HL-60 (cell line): ENCODE measurements at regions not wholly inside any gene's neighbourhood (a gene's known extent, or its start where the extent isn't known, plus 50 kb on each side); places are given as distances from the start of the nearest gene placed in this dataset.

ENCODE experiments used
- DNase-seq, 2 experiments: peaks; one replicate each; pipeline ENCODE4 v3.0.0-alpha.2; 2010 to 2020; ENCODE audit warnings: low read depth in 1 of 2, low spot score in 1 of 2
- H3K27ac ChIP-seq: fragments of 250-450 bp; sonication (Bioruptor Pico); replicated peaks from 2 replicates; pipeline ENCODE4 v1.5.1; 2020; ENCODE audit warnings: mild to moderate bottlenecking, moderate library complexity
- H3K27me3 ChIP-seq: fragments of 250-450 bp; sonication (Bioruptor Pico); 2 replicates; pipeline ENCODE4 v1.5.1; 2021; ENCODE audit warnings: mild to moderate bottlenecking, moderate library complexity; ENCODE audit not compliant: insufficient read depth, poor library complexity, severe bottlenecking
- H3K4me3 ChIP-seq: replicated peaks from 2 replicates; pipeline ENCODE4 v1.5.1; 2011; ENCODE audit warnings: mild to moderate bottlenecking, control low read depth, low read length; ENCODE audit not compliant: insufficient read depth
- CTCF ChIP-seq: IDR thresholded peaks from one replicate; pipeline ENCODE4 v1.5.1; 2011; ENCODE audit warnings: low read length, control low read depth, inconsistent platforms; ENCODE audit not compliant: insufficient read depth
- GABPA ChIP-seq: IDR thresholded peaks from 2 replicates; pipeline ENCODE4 v1.6.1; 2012; ENCODE audit warnings: low read depth
- POLR2AphosphoS5 ChIP-seq: IDR thresholded peaks from 2 replicates; pipeline ENCODE4 v1.6.1; 2012; ENCODE audit warnings: low read depth
- REST ChIP-seq: IDR thresholded peaks from 2 replicates; pipeline ENCODE4 v1.6.1; 2012; ENCODE audit warnings: low read depth; ENCODE audit not compliant: insufficient replicate concordance
- SPI1 ChIP-seq: IDR thresholded peaks from 2 replicates; pipeline ENCODE4 v1.6.1; 2012; ENCODE audit warnings: low read depth, mild to moderate bottlenecking, borderline replicate concordance

GRCh38 chr2:155281907-155282306, 583.4 kb downstream of the KCNJ3 start:
- H3K27me3 ChIP-seq = no peaks in the 10 kb centered on the region
- no peak for DNase-seq
- no peak overlapping the region for H3K27ac ChIP-seq
- H3K4me3 ChIP-seq = no peak overlapping the region
- TF ChIP-seq SPI1 (no peak), REST (no peak)

- no peak overlapping the region for H3K27ac ChIP-seq
- H3K4me3 ChIP-seq = no peak overlapping the region
- no peak for DNase-seq
- TF ChIP-seq POLR2AphosphoS5 = no peak
- TF ChIP-seq REST = no peak
- no peak for TF ChIP-seq SPI1
- TF ChIP-seq CTCF = no peak
- no peak for TF ChIP-seq GABPA
- H3K27me3 ChIP-seq = no peaks in the 10 kb centered on the region
These were observed 574.8 kb downstream of the KCNJ3 start for GRCh38 chr2:155273323-155273722.

- Histone ChIP-seq H3K27me3 (no peaks in the 10 kb centered on the region), H3K27ac (no peak overlapping the region), H3K4me3 (no peak overlapping the region)
- TF ChIP-seq SPI1 = no peak
- TF ChIP-seq REST = no peak
- no peak for TF ChIP-seq CTCF
- TF ChIP-seq POLR2AphosphoS5 = no peak
- TF ChIP-seq GABPA = no peak
- DNase-seq = no peak
These were observed 568.1 kb downstream of the KCNJ3 start for GRCh38 chr2:155266583-155266982.

GRCh38 chr2:155266109-155266508, 567.6 kb downstream of the KCNJ3 start:
- no peak for TF ChIP-seq POLR2AphosphoS5
- TF ChIP-seq GABPA = no peak
- TF ChIP-seq SPI1 = no peak
- TF ChIP-seq CTCF = no peak
- TF ChIP-seq REST = no peak

More at GRCh38 chr2:155266109-155266508, 567.6 kb downstream of the KCNJ3 start:
- Histone ChIP-seq H3K27ac (no peak overlapping the region), H3K27me3 (no peaks in the 10 kb centered on the region), H3K4me3 (no peak overlapping the region)
- DNase-seq = no peak
